ENCODE measurements at regions not wholly inside any gene's neighbourhood (a gene's known extent, or its start where the extent isn't known, plus 50 kb on each side); places are given as distances from the start of the nearest gene placed in this dataset.

- TF ChIP-seq CTCF (IDR thresholded peaks at IDR 0.05; ENCODE audit: insufficient read depth, low read length) (no peak), REST (IDR thresholded peaks at IDR 0.05; ENCODE audit: insufficient replicate concordance, low read depth) (no peak), POLR2AphosphoS5 (IDR thresholded peaks at IDR 0.05; ENCODE audit: low read depth) (no peak), SPI1 (IDR thresholded peaks at IDR 0.05; ENCODE audit: borderline replicate concordance, low read depth) (no peak)
Measured at GRCh38 chr2:13462464-13462863, 745.7 kb downstream of the TRIB2 start.
